HG03575 (cell line): ENCODE measurements at regions not wholly inside any gene's neighbourhood (a gene's known extent, or its start where the extent isn't known, plus 50 kb on each side); places are given as distances from the start of the nearest gene placed in this dataset.

ENCODE experiments used
- ATAC-seq: cut with Tn5 transposase; IDR thresholded peaks from one replicate; pipeline ENCODE4 v1.9.1; 2021; ENCODE audit not compliant: unreplicated experiment, insufficient number of reproducible peaks, low FRiP score; ENCODE audit errors: extremely low read depth

DNA sequence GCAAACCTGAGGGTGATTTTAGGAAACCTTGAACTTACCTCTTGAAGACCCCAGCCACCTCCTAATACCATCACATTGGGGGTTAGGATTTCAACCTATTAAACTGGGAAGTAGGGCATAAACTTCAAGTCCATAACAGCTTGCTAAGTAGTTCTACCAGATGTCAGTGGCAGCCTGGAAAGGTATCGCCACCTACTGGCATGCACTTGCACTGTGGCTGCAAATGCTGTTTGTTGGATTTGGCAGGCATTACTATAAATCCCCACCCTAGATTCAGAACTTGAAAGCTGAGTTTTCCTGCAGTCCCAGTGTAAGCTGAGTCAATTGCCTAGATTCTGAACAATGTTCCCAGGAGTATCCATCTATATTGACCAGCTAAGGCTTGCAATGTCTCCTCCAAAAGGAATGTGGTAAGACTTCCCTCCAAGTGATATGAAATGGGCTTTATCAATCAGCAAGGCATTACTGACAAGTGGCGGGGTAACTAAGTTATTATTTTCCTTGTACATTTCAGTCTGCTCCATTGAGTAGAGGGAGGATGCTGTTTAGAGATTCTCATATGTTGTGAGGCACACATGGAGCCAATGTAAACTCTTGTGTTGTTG is 474.5 kb downstream of the PTPRC start:
- no peak for ATAC-seq

DNA sequence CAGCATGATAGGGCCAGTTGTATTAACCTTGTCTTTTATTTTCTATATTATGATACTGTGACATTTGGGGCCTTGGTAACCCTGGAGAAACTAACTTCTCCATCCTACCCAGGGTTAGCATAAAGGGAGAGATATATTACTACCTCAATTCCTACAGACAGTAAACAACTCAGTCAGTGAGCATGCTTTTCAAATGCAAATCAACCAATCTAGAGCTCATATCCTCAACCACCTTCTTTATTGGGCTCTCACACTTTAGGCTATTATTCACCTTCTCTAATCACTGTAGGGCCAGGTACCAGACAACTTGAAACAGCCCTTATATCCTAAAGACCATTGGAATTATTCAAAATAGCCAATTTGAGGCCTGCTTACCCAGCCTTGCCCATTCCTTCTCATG is 477.6 kb downstream of the PTPRC start:
- ATAC-seq, result no peak

DNA sequence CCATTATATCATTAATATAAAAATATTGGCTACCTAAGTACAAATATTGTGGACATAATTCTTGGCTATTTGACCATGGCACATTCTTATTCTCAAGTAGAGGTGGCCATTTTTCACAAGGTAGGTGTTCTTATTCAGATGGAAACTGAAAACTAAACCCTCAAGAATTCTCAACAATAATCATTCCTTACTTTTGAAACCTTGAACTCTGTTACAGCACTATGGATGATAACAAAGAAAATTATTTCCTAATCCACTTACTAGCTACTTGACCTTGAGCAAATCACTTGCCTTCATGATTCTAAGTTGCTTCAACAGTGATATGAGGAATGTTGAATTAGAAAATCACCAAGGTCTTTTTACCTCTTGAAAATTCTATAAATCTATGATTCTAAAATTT is 482.2 kb downstream of the PTPRC start:
- no peak for ATAC-seq

DNA sequence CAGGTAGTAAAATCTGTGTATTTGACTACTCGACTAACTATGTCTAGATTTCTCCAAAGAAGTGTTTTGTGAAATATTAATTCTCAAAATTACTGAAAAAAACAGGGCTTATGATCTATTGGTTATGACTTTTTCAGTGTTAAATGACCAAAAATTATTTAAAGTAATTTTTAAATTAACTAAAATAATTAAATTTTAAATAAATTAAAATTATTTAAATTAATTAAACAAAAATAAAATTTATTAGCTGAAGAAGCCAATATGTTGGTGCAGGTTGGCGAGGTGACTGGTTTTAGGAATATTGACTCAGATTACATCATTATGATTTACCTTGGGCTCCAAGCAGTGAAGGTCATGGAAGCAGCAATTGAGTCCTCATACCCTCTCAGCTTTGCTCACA is 483.2 kb downstream of the PTPRC start:
- no peak for ATAC-seq

GRCh38 chr1:199122532-199123311 is 483.9 kb downstream of the PTPRC start:
- ATAC-seq, result no peak

DNA sequence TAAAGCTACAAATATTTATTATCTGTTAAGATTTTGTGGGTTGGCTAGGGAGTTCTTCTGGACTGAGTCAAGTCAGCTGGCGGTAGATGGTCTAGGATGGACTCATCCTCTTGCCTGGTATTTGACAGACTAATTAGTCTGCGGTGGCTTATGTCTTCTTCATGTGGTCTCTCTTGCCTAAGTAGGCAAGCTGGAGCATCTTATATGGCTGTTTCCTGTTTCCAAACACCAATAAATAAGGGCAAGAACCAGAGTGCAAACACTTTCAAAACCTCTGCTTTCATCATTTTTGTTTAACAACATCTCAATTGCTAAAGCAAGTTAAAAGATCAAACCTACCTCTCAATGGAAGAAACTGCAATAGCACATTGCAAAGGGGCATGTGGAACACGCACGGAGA is 484.8 kb downstream of the PTPRC start:
- no peak for ATAC-seq

DNA sequence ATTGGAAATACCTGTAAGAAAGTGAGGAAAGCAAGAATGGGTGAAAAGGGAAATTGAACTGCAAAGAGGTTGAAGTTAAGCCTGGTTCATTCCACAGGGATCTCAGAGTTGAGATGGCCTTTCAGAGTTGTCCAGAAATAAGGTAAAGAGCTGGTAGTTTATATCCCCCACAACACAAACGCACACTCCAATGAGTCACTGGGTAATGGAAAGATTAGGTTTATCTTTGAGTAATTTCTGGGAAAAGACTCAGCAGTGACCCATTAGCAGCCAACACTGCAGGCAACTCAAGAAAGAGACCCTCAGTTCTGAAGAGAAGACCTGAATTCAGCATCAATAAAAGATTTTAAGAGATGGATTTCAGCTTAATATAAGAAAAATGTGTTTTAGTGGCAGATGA is 485.5 kb downstream of the PTPRC start:
- ATAC-seq, result no peak

DNA sequence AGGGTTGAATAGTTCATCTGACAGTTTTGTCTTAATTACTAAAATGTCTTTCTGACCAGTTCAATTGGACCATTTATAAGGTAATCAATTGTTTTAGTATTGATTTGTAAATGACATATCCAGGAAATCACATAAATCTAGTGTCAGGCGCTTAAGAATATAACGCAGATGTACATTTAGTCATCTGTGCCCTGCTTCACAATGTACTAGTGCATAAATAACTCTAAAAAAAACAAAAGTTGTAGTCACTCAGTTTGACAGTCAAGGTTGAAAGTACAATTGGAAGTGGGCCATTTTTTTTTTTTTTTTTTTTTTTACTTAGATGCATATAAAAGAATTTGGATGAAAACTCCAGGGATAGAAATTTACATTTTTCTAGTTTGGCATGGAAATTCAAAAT is 490.4 kb downstream of the PTPRC start:
- no peak for ATAC-seq

DNA sequence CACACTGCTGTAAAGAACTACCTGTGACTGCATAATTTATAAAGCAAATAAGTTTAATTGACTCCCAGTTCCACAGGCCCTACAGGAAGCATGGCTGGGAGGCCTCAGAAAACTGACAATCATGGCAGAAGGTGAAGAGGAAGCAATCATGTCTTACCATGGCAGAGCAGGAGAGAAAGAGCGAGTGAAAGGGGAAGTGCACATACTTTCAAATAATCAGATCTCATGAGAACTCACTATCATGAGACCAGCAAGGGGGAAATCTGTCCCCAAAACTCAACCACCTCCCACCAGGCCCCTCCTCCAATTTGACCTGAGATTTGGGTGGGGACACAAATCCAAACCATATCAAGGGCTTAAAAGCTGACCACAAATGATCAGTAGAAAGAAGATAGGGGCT is 493.2 kb downstream of the PTPRC start:
- ATAC-seq, result no peak

- ATAC-seq, result no peak
Measured at GRCh38 chr1:199135901-199136300, 497.1 kb downstream of the PTPRC start.

GRCh38 chr1:199138061-199138460 is 499.2 kb downstream of the PTPRC start:
- ATAC-seq, result no peak

DNA sequence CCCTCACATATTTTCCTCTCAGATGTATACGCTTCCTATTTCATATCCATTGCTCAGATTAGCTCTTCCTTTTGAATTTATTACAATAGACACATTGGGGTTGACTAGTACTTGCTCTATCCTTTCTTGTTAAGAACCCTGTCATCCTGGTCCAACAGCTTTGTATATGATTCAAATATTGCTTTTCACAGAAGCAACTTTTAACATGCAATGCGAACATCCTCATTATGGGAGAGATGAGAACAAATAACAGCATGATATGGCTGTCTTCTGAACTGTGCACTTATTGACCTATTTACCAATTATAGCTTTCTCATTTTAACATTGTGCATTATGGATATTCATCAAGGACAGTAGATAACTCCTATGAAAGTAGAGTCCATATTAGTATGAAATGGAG is 510.8 kb downstream of the PTPRC start:
- no peak for ATAC-seq

GRCh38 chr1:199150756-199151155 is 511.9 kb downstream of the PTPRC start:
- ATAC-seq, result no peak

DNA sequence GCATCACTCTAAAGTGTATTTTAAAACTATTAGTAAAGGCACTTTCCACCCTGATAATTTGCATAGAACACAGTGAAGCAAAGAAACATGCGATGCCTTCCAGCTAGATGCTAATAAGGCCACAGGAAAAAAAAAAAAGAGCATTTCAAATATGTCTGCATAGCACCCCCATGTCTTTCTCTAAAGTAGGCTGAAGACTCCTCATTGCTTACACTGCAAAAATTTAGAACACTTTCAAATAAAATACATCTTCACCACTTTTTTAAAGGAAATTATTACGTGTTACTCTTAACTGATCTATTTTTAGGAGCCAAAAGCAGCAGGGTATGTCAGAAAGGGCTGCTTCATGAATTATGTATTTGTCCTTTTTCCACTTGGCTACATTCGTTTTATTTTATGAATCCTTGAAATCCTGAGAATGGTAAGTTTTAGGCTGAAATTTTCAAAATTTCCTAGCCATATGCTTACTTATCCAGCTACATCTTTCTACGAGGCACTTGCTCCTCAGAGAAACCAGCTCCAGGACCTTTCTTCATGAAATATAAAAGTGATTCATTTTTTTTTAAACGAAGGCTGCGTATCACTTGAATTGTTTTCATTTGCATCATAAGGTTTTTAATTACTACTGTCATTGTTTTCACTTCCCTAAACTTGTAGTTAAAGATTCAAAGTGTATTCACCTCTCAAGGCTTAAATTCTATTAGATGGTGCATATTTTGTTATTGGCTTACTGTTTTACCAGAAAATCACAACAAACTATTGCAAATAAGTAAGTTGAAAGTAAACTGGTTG is 513.0 kb downstream of the PTPRC start:
- no peak for ATAC-seq

GRCh38 chr1:199152676-199153075 is 513.8 kb downstream of the PTPRC start:
- ATAC-seq, result no peak

DNA sequence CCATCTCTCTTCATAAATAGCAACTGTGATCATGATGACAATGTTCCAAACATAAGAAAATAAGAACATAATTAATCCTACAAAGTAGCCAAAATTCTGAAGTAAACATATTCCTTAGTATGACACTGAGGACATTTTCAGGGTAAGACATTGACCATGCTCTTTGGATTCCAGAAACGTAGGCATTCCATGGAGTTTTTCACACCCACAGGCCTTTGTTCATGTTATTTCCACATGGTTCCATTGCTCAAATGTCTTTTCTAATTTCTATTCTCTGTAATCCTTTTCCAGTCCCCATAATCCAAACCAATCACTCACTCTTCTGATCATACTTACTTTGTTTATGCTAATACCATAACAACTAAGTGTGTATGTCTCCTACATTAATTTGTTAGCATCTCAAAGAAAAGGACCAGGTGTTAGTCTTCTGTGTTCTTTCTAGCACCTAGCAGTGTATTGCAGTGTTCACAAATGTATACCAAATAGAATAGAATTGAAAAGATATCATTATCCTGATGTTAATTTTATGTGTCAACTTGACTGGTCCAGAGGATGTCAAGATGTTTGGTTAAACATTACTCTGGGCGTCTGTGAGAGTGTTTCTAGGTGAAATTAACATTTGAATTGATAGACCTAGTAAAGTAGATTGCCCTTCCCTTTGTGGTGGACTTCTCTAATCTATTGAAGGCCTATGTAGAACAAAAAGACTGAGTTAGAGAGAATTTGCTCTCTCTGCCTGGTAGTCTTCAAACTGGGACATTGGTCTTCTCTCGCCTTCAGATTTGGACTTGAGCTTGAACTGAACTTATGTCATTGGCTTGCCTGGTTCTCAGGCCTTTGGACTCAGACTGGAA is 516.6 kb downstream of the PTPRC start:
- ATAC-seq, result no peak

DNA sequence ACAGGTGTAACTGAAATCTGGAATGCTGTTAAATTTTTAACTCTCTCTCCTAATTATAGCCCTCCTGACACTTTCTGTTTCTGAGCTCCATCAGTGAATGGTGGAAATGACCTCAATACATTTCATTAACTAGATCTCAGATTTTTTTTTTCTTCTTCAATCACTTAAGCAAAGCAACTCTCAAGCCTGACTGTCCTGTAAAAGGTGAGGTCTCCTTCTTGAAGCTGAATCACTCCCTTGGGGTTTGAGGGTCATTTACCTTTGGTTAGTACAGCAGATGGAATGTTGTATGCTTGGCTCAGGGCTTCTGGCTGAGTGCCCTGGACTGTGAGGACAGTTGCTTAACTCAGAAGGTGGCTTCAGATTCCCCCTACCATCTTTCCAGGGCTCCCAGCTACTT is 518.7 kb downstream of the PTPRC start:
- no peak for ATAC-seq

GRCh38 chr1:199160521-199161318 is 521.9 kb downstream of the PTPRC start:
- no peak for ATAC-seq

DNA sequence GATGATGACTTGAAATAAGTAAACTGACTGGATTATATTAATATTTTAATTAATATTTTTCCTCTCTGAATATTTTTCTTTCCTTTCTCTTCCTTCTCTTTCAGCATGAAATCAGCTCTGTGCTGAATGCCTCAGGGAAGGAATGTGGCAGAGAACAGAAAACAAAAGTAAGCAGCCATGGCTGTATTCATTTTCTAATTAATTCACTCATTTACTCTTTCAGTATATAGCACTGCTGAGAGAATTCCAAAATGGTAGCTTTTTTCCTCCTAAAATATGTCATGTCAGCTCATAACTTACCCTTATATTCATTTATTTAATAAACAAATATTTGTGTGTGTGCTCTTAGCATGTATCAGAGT is 522.5 kb downstream of the PTPRC start:
- ATAC-seq, result no peak
